GM23248 (cell line): ENCODE measurements at regions not wholly inside any gene's neighbourhood (a gene's known extent, or its start where the extent isn't known, plus 50 kb on each side); places are given as distances from the start of the nearest gene placed in this dataset.

Source experiments
- DNase-seq: peaks from one replicate; pipeline ENCODE4 v3.0.0-alpha.2; 2015
- H2AFZ ChIP-seq: fragments of 200-600 bp; sonication (generic); 2 replicates; pipeline ENCODE4 v1.6.1; 2016; ENCODE audit warnings: antibody characterized with exemption
- H3F3A ChIP-seq: fragments of 200-600 bp; sonication (generic); 2 replicates; pipeline ENCODE4 v1.6.1; 2016; ENCODE audit warnings: mild to moderate bottlenecking, antibody characterized with exemption, mixed run types; ENCODE audit not compliant: insufficient read depth
- H3K27ac ChIP-seq: fragments of 200-600 bp; sonication (generic); 2 replicates; pipeline ENCODE4 v1.5.1; 2016; ENCODE audit warnings: mild to moderate bottlenecking
- H3K27me3 ChIP-seq: fragments of 200-600 bp; sonication (generic); replicated peaks from 2 replicates; pipeline ENCODE4 v1.6.1; 2016; ENCODE audit warnings: mild to moderate bottlenecking; ENCODE audit not compliant: insufficient read depth
- H3K36me3 ChIP-seq: fragments of 200-600 bp; sonication (generic); 2 replicates; pipeline ENCODE4 v1.6.1; 2016; ENCODE audit warnings: low read depth, mild to moderate bottlenecking
- H3K4me1 ChIP-seq: fragments of 200-600 bp; sonication (generic); 2 replicates; pipeline ENCODE4 v1.6.1; 2016; ENCODE audit warnings: mild to moderate bottlenecking; ENCODE audit not compliant: insufficient read depth
- H3K4me2 ChIP-seq: fragments of 200-600 bp; sonication (generic); one replicate; pipeline ENCODE4 v1.6.1; 2016; ENCODE audit warnings: mild to moderate bottlenecking; ENCODE audit not compliant: unreplicated experiment
- H3K4me3 ChIP-seq: fragments of 200-600 bp; sonication (generic); 2 replicates; pipeline ENCODE4 v1.5.1; 2016; ENCODE audit warnings: mild to moderate bottlenecking
- H3K79me2 ChIP-seq: fragments of 200-600 bp; sonication (generic); 2 replicates; pipeline ENCODE4 v1.6.1; 2016; ENCODE audit warnings: mild to moderate bottlenecking; ENCODE audit not compliant: insufficient read depth
- H3K9ac ChIP-seq: fragments of 200-600 bp; sonication (generic); 2 replicates; pipeline ENCODE4 v1.6.1; 2016; ENCODE audit warnings: mild to moderate bottlenecking
- H3K9me2 ChIP-seq: fragments of 200-600 bp; sonication (generic); 2 replicates; pipeline ENCODE4 v1.6.1; 2016; ENCODE audit warnings: mixed run types, mild to moderate bottlenecking, moderate library complexity; ENCODE audit not compliant: insufficient read depth
- H3K9me3 ChIP-seq: fragments of 200-600 bp; sonication (generic); one replicate; pipeline ENCODE4 v1.6.1; 2017; ENCODE audit warnings: low read depth
- H4K20me1 ChIP-seq: fragments of 200-600 bp; sonication (generic); 2 replicates; pipeline ENCODE4 v1.6.0; 2016; ENCODE audit not compliant: insufficient read depth
- EZH2 ChIP-seq: fragments of 200-600 bp; sonication (generic); IDR thresholded peaks from 2 replicates; pipeline ENCODE4 v1.6.1; 2018; ENCODE audit warnings: antibody characterized with exemption, mild to moderate bottlenecking; ENCODE audit not compliant: insufficient read depth, poor library complexity, severe bottlenecking
- EZH2phosphoT487 ChIP-seq: fragments of 200-600 bp; sonication (generic); IDR thresholded peaks from 2 replicates; pipeline ENCODE4 v1.6.1; 2018; ENCODE audit warnings: antibody characterized with exemption, moderate library complexity, mild to moderate bottlenecking, low read depth; ENCODE audit not compliant: insufficient read depth
- WGBS, 2 experiments: methylation state at CpG; one replicate each; pipeline ENCODE4 v1.1.6; 2015 to 2017; ENCODE audit warnings: low lambda C conversion rate in 2 of 2, low coverage in 1 of 2; ENCODE audit errors: missing lambda C conversion rate in 2 of 2; 5-methylcytosine and 5-hydroxymethylcytosine counted together
- in situ Hi-C: fragments of 300-500 bp; cut with MboI; formaldehyde crosslinking; loops from 2 replicates; pipeline ENCODE4 v1.15.0; 2020

DNA sequence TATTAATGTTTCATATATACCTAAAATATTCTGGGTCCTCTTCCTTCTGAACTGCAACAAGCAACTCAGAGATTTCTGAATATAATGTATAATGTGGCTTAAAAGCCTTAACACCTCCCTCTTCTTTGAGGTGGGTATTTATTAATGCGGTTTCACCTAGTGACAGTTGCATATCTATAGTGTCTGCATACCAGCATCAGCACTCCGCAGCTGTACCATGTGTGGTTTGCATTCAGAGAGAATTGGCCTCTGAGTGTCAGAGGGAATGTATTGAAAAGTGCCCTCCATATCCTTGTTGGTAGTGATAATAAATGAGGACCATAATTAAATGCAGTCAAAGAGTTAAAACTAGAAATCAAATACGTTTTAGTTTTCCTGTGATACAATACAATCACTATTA is 256.6 kb upstream of the ARRDC3 start:
- H3K4me2 ChIP-seq, result no peak overlapping the region
- TF ChIP-seq EZH2phosphoT487 (no peak), EZH2 (no peak)
- no peaks in the 10 kb centered on the region for H3K9me2 ChIP-seq
- no peaks in the 10 kb centered on the region for H3K79me2 ChIP-seq
- no peak overlapping the region for H3K4me3 ChIP-seq
- no peak overlapping the region for H3K27ac ChIP-seq
- no peak overlapping the region for H2AFZ ChIP-seq
- H3K9ac ChIP-seq, result no peak overlapping the region
- no peak for DNase-seq
- H3K9me3 ChIP-seq, result no peaks in the 10 kb centered on the region
- WGBS, 2 experiments, result 35 to 39% methylated on average over 3 of the region's 3 CpGs
- no peaks in the 10 kb centered on the region for H3F3A ChIP-seq
- H4K20me1 ChIP-seq, result no peaks in the 10 kb centered on the region
- H3K27me3 ChIP-seq, result peaks cover 14% of the 10 kb centered on the region
- H3K36me3 ChIP-seq, result no peaks in the 10 kb centered on the region
- in situ Hi-C loops, result no loop called here
- H3K4me1 ChIP-seq, result no peaks in the 10 kb centered on the region

DNA sequence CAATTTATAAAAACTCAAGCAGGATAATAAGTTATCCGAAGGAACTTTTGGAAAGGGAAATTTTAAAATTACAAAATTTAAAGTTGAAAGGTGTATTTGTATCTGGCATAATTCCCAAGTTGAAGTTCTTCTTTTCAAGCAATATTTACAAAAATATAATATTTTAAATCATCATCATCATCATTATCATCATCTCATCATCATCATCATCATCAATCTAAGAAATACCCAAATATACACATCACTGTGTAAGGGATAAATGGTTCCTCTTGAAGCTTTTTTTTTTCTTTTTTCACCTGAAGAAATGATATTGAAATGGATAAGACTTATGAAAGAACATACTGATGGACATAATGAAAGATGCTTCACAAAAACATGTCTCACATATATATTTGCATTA is 254.9 kb upstream of the ARRDC3 start:
- TF ChIP-seq EZH2phosphoT487, result no peak
- no peak for TF ChIP-seq EZH2
- H3K4me1 ChIP-seq, result no peaks in the 10 kb centered on the region
- no peaks in the 10 kb centered on the region for H3K36me3 ChIP-seq
- H3K27ac ChIP-seq, result no peak overlapping the region
- H3K4me2 ChIP-seq, result no peak overlapping the region
- WGBS, 2 experiments, result 76 to 81% methylated on average over 1 of the region's 1 CpG
- no peak overlapping the region for H2AFZ ChIP-seq
- in situ Hi-C loops, result no loop called here
- no peaks in the 10 kb centered on the region for H3F3A ChIP-seq
- H3K9me2 ChIP-seq, result no peaks in the 10 kb centered on the region
- peaks cover 11% of the 10 kb centered on the region for H3K27me3 ChIP-seq
- H3K9ac ChIP-seq, result no peak overlapping the region
- no peaks in the 10 kb centered on the region for H3K79me2 ChIP-seq
- no peak overlapping the region for H3K4me3 ChIP-seq
- no peaks in the 10 kb centered on the region for H4K20me1 ChIP-seq
- DNase-seq, result no peak
- no peaks in the 10 kb centered on the region for H3K9me3 ChIP-seq

DNA sequence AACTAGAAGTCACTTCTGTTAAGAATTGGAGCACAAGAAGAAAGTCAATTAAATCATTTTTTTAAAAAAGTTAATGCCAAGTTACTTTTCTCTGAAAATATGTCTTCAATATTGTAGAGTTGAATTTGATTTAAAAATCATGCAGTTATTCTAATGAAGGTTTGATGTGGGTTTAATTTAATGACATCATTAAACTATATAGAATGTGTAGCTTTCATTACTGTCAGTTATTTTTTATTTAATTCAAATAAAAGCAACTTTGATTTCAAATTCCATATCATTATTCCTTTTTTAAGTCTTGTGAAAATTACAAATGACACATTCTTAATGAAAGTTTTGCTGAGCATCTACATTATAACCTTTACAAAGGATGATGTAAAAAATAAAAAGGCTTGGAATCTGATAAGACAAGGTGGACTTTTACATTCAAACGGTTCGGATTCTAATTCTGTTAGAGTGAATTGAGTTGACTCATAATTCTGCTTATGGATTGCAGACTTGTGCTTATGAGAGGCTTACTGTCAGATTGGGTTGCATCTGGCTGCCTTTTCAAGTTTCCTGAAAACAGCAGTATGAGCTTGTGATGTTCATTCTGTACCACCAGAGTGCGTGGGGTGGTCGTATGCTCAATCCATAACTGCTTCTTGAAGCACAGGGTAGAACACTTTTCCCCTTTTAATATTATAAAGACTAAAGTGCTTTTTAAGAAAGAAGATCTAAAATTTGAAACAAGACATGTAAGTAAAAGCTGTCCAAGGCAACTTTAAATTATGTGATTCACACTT is 253.0 kb upstream of the ARRDC3 start:
- Histone ChIP-seq H3K9ac (no peak overlapping the region), H3F3A (no peaks in the 10 kb centered on the region), H3K4me2 (no peak overlapping the region), H3K79me2 (no peaks in the 10 kb centered on the region), H3K9me3 (no peaks in the 10 kb centered on the region), H3K27me3 (peaks cover 11% of the 10 kb centered on the region), H4K20me1 (no peaks in the 10 kb centered on the region), H3K4me3 (no peak overlapping the region), H3K27ac (no peak overlapping the region), H2AFZ (no peak overlapping the region), H3K4me1 (no peaks in the 10 kb centered on the region), H3K9me2 (no peaks in the 10 kb centered on the region), H3K36me3 (no peaks in the 10 kb centered on the region)
- in situ Hi-C loops, result no loop called here
- DNase-seq, result no peak
- 26 to 29% methylated on average over 4 of the region's 4 CpGs for WGBS, 2 experiments
- no peak for TF ChIP-seq EZH2phosphoT487
- TF ChIP-seq EZH2, result no peak

DNA sequence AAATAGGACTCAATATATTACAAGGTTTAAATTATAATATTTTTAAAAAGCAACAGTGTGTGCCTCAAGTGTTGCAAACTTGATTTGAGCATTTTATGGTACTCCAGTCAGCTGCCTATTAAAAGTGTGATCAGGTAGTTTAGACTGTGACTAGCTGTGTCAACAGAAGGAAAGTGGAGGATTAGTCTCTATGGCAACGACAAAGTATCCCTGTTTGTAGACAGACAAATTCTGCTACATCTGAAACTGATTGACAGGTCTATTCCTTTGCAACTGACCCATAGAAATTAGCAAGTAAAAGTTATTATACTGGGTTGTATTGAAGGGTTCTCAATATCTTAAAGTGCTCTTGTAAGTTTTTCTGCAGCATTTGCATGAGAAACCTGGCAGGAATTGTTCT is 249.8 kb upstream of the ARRDC3 start:
- Histone ChIP-seq H3K27ac (no peak overlapping the region), H3K9me2 (no peaks in the 10 kb centered on the region), H2AFZ (no peak overlapping the region), H3K4me2 (no peak overlapping the region), H3K27me3 (peaks cover 11% of the 10 kb centered on the region; the same call in 1 of the 2 replicates), H3K36me3 (no peaks in the 10 kb centered on the region), H3K4me1 (no peaks in the 10 kb centered on the region), H4K20me1 (no peaks in the 10 kb centered on the region), H3F3A (no peaks in the 10 kb centered on the region), H3K9me3 (no peaks in the 10 kb centered on the region), H3K9ac (no peak overlapping the region), H3K4me3 (no peak overlapping the region), H3K79me2 (no peaks in the 10 kb centered on the region)
- DNase-seq, result no peak
- WGBS, 2 experiments, result 0% methylated on average over 1 of the region's 1 CpG
- TF ChIP-seq EZH2 (no peak), EZH2phosphoT487 (no peak)
- in situ Hi-C loops, result no loop called here

DNA sequence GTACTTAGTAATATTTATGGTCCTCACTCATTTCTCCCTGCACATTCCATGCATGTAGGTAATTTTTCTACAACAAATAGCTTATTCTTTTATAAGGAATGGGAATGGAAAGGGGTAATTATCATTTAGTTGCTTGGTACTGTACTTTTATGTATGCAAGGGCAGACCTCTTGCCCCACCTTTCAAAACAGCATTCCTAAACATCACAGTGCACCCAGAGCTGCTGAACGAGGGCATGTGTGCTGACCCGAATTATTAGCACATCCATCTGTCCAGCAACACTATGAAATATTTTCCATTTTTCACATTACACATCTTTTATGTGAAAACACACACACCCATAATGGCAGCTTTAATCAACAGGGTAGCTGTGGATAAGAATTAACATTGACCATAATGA is 228.6 kb upstream of the ARRDC3 start:
- Histone ChIP-seq H3K9me2 (no peaks in the 10 kb centered on the region), H3F3A (no peaks in the 10 kb centered on the region), H3K9me3 (no peaks in the 10 kb centered on the region), H3K27ac (no peak overlapping the region), H4K20me1 (no peaks in the 10 kb centered on the region), H3K79me2 (no peaks in the 10 kb centered on the region), H3K4me2 (no peak overlapping the region), H3K9ac (no peak overlapping the region), H3K4me3 (no peak overlapping the region), H3K27me3 (no peaks in the 10 kb centered on the region), H3K4me1 (no peaks in the 10 kb centered on the region), H2AFZ (no peak overlapping the region), H3K36me3 (no peaks in the 10 kb centered on the region)
- no peak for TF ChIP-seq EZH2phosphoT487
- no peak for TF ChIP-seq EZH2
- DNase-seq, result no peak
- 19 to 28% methylated on average over 2 of the region's 2 CpGs for WGBS, 2 experiments
- in situ Hi-C loops, result no loop called here
